SK-N-SH (cell line): ENCODE measurements at regions not wholly inside any gene's neighbourhood (a gene's known extent, or its start where the extent isn't known, plus 50 kb on each side); places are given as distances from the start of the nearest gene placed in this dataset.

Experiments
- CTCF ChIA-PET: fragments of 300-600, 350-600 bp; formaldehyde crosslinking; extraction: SDS; loops from one replicate; lab custom pipeline; 2021; lab: Yijun Ruan, JAX
- POLR2A ChIA-PET: fragments of 350-600 bp; sonication (Branson Sonifier 250); formaldehyde crosslinking; extraction: SDS; loops from one replicate; lab custom pipeline; 2020; ENCODE audit warnings: antibody characterized with exemption, inconsistent platforms; lab: Yijun Ruan, JAX
- DNase-seq: peaks from one replicate; pipeline ENCODE4 v3.0.0; 2012
- H2AFZ ChIP-seq: fragments of 200-600 bp; sonication (generic); 2 replicates; pipeline ENCODE4 v1.8.1; 2016; ENCODE audit warnings: antibody characterized with exemption, mild to moderate bottlenecking, low read depth
- H3F3A ChIP-seq: fragments of 200-600 bp; sonication (generic); replicated peaks from 2 replicates; pipeline ENCODE3; 2016; ENCODE audit warnings: antibody characterized with exemption, mild to moderate bottlenecking; ENCODE audit not compliant: insufficient read depth
- H3K27ac ChIP-seq, 2 experiments: fragments of 200-500 bp in 1 of 2; fragments of 200-600 bp in 1 of 2; sonication (Bioruptor generic) in 1 of 2; sonication (generic), shearing (Covaris generic) in 1 of 2; 2 replicates each; pipeline versions ENCODE4 v1.5.1 to v1.6.1; 2014 to 2016; ENCODE audit warnings: low read depth in 2 of 2, inconsistent platforms in 1 of 2, low read length in 1 of 2, mild to moderate bottlenecking in 1 of 2, mixed read lengths in 1 of 2
- H3K27me3 ChIP-seq: fragments of 200-600 bp; sonication (generic), shearing (Covaris generic); 2 replicates; pipeline ENCODE4 v1.6.1; 2016; ENCODE audit warnings: mixed run types; ENCODE audit not compliant: insufficient read depth
- H3K36me3 ChIP-seq, 2 experiments: fragments of 200-500 bp in 1 of 2; fragments of 200-600 bp in 1 of 2; sonication (Bioruptor generic) in 1 of 2; sonication (generic) in 1 of 2; replicated peaks in 1 of 2; 2 replicates each; pipeline versions ENCODE3 to v1.5.1; 2014 to 2016; ENCODE audit warnings: low read length in 1 of 2, mild to moderate bottlenecking in 1 of 2; ENCODE audit not compliant: insufficient read depth in 2 of 2, control insufficient read depth in 1 of 2
- H3K4me1 ChIP-seq, 2 experiments: fragments of 200-500 bp in 1 of 2; fragments of 200-600 bp in 1 of 2; sonication (Bioruptor generic) in 1 of 2; sonication (generic), shearing (Covaris generic) in 1 of 2; 2 replicates each; pipeline versions ENCODE4 v1.5.1 to v1.6.1; 2014 to 2016; ENCODE audit warnings: low read depth in 1 of 2, low read length in 1 of 2, mixed run types in 1 of 2; ENCODE audit not compliant: insufficient read depth in 2 of 2, control insufficient read depth in 1 of 2
- H3K4me2 ChIP-seq: fragments of 200-600 bp; sonication (generic), shearing (Covaris generic); 2 replicates; pipeline ENCODE4 v1.6.1; 2017; ENCODE audit warnings: mixed run types
- H3K4me3 ChIP-seq, 2 experiments: fragments of 200-500 bp in 1 of 2; fragments of 200-600 bp in 1 of 2; sonication (Bioruptor generic) in 1 of 2; sonication (generic), shearing (Covaris generic) in 1 of 2; 2 replicates each; pipeline versions ENCODE4 v1.5.1 to v1.8.1; 2014 to 2016; ENCODE audit warnings: low read depth in 2 of 2, inconsistent platforms in 1 of 2, low read length in 1 of 2, mild to moderate bottlenecking in 1 of 2, mixed read lengths in 1 of 2, moderate library complexity in 1 of 2
- H3K79me2 ChIP-seq: fragments of 200-600 bp; sonication (generic); 2 replicates; pipeline ENCODE4 v1.8.1; 2017; ENCODE audit warnings: mild to moderate bottlenecking; ENCODE audit not compliant: insufficient read depth
- H3K9ac ChIP-seq: fragments of 200-600 bp; sonication (generic); 2 replicates; pipeline ENCODE4 v1.6.1; 2017; ENCODE audit warnings: mixed run types
- H3K9me2 ChIP-seq: fragments of 200-600 bp; sonication (generic); 2 replicates; pipeline ENCODE4 v1.6.1; 2017; ENCODE audit warnings: mixed run types
- H3K9me3 ChIP-seq: fragments of 200-600 bp; sonication (generic); 2 replicates; pipeline ENCODE4 v1.6.1; 2017; ENCODE audit warnings: mixed run types, mild to moderate bottlenecking, moderate library complexity
- H4K20me1 ChIP-seq: fragments of 200-600 bp; sonication (generic); 2 replicates; pipeline ENCODE4 v1.6.1; 2017; ENCODE audit warnings: mild to moderate bottlenecking, mixed run types; ENCODE audit not compliant: insufficient read depth
- ELF1 ChIP-seq: IDR thresholded peaks from 2 replicates; pipeline ENCODE4 v1.4.0; 2012
- EP300 ChIP-seq, 2 experiments: IDR thresholded peaks; 2 replicates each; pipeline versions ENCODE4 v1.4.0 to v1.6.1; 2012; ENCODE audit warnings: borderline replicate concordance in 1 of 2, low read depth in 1 of 2, low read length in 1 of 2
- FOXJ3 ChIP-seq: sonication (generic); formaldehyde crosslinking; IDR thresholded peaks from 2 replicates; pipeline ENCODE4 v1.5.1; 2020; ENCODE audit warnings: mild to moderate bottlenecking, missing genetic modification reagents
- FOXM1 ChIP-seq: IDR thresholded peaks from 2 replicates; pipeline ENCODE4 v1.4.0; 2012; ENCODE audit warnings: low read depth, mild to moderate bottlenecking
- MEF2A ChIP-seq: IDR thresholded peaks from 2 replicates; pipeline ENCODE4 v1.4.0; 2012; ENCODE audit warnings: low read depth, borderline replicate concordance
- NFIC ChIP-seq: IDR thresholded peaks from 2 replicates; pipeline ENCODE4 v1.4.0; 2012; ENCODE audit warnings: borderline replicate concordance
- NRF1 ChIP-seq: IDR thresholded peaks from 2 replicates; pipeline ENCODE4 v1.6.1; 2012; ENCODE audit warnings: low read depth, mild to moderate bottlenecking, low read length
- RAD21 ChIP-seq: IDR thresholded peaks from 2 replicates; pipeline ENCODE4 v1.6.1; 2012; ENCODE audit warnings: mild to moderate bottlenecking, low read length
- RXRA ChIP-seq: IDR thresholded peaks from 2 replicates; pipeline ENCODE4 v1.4.0; 2012; ENCODE audit warnings: low read depth, mild to moderate bottlenecking, borderline replicate concordance
- SMC3 ChIP-seq: IDR thresholded peaks from 2 replicates; pipeline ENCODE4 v1.6.1; 2012; ENCODE audit warnings: low read depth, low read length, improper control_type of control experiment
- TAF1 ChIP-seq: IDR thresholded peaks from 2 replicates; pipeline ENCODE4 v1.6.1; 2012; ENCODE audit warnings: low read depth, mild to moderate bottlenecking, low read length, moderate library complexity, borderline replicate concordance
- TEAD4 ChIP-seq: IDR thresholded peaks from 2 replicates; pipeline ENCODE4 v1.4.0; 2012; ENCODE audit warnings: mild to moderate bottlenecking, borderline replicate concordance; ENCODE audit not compliant: insufficient read depth
- YY1 ChIP-seq: IDR thresholded peaks from 2 replicates; pipeline ENCODE4 v1.4.0; 2012; ENCODE audit warnings: low read depth, mild to moderate bottlenecking
- WGBS: methylation state at CpG from one replicate; pipeline ENCODE4 v1.1.6; 2017; ENCODE audit warnings: low lambda C conversion rate; 5-methylcytosine and 5-hydroxymethylcytosine counted together
- TF ChIP-seq, protein P1 (sequence below): IDR thresholded peaks from 2 replicates; pipeline ENCODE4 v1.4.0; 2012; ENCODE audit warnings: low read depth
- TF ChIP-seq, protein P2 (sequence below): IDR thresholded peaks from 2 replicates; pipeline ENCODE4 v1.4.0; 2012; ENCODE audit warnings: low read depth, borderline replicate concordance
- TF ChIP-seq, protein P3 (sequence below): fragments of 150-350 bp; IDR thresholded peaks from 2 replicates; pipeline ENCODE4 v1.6.1; 2017; ENCODE audit warnings: antibody characterized with exemption, low read length, low read depth, borderline replicate concordance
- TF ChIP-seq, protein P4 (sequence below): IDR thresholded peaks from 2 replicates; pipeline ENCODE4; 2012
- TF ChIP-seq, protein P5 (sequence below): fragments of 200-600 bp; sonication (generic); IDR thresholded peaks from 2 replicates; pipeline ENCODE4 v1.6.1; 2017; ENCODE audit warnings: antibody characterized with exemption, mild to moderate bottlenecking, moderate library complexity

DNA sequence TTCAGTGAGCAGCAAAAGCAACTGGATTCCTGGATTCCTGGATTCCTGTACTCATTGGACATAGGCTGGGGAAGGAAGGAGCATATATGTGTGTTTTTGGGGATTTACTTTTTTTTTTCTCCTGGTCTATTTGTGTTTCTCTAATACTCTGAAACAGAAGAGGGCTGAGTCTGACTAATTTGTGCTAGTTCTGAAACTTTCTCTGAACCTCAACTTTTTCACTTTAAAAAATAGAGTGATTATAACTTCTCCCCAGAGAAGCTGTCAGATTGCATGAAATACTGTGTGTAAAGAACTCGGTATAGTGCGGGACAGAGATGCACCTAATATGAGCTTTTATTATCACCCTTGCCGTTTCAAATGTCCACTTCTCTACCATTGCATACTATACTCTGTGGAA, 529.5 kb downstream of the TMTC2 start:
- ChIA-PET CTCF (no interaction called here), POLR2A (interaction anchor here (0.7 kb wide), 1 partner anchor 32 kb away, joined by 8 read pairs; no protein-coding TSS in a partner anchor)
- 77% methylated on average over 3 of the region's 3 CpGs for WGBS
- Histone ChIP-seq H3K9ac (no peak overlapping the region), H3K9me3 (no peaks in the 10 kb centered on the region), H3K4me2 (no peak overlapping the region), H3K27me3 (no peaks in the 10 kb centered on the region), H3F3A (no peaks in the 10 kb centered on the region), H3K79me2 (no peaks in the 10 kb centered on the region), H3K36me3 (no peaks in the 10 kb centered on the region), H4K20me1 (no peaks in the 10 kb centered on the region), H3K4me3 (no peak overlapping the region), H2AFZ (no peak overlapping the region), H3K4me1 (no peaks in the 10 kb centered on the region), H3K27ac (no peak overlapping the region)
- DNase-seq, result no peak
- TF ChIP-seq RXRA (no peak), EP300 (IDR thresholded peaks at IDR 0.05; ENCODE audit: borderline replicate concordance in 1 of 2, low read depth in 1 of 2, low read length in 1 of 2) (no peak), TEAD4 (no peak), SMC3 (no peak), FOXJ3 (no peak), MEF2A (no peak), FOXM1 (no peak), NFIC (no peak), TAF1 (no peak), YY1 (no peak), NRF1 (no peak), ELF1 (no peak), RAD21 (no peak)
- TF ChIP-seq, protein P1, sequence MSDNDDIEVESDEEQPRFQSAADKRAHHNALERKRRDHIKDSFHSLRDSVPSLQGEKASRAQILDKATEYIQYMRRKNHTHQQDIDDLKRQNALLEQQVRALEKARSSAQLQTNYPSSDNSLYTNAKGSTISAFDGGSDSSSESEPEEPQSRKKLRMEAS, result no peak
- TF ChIP-seq, protein P2, sequence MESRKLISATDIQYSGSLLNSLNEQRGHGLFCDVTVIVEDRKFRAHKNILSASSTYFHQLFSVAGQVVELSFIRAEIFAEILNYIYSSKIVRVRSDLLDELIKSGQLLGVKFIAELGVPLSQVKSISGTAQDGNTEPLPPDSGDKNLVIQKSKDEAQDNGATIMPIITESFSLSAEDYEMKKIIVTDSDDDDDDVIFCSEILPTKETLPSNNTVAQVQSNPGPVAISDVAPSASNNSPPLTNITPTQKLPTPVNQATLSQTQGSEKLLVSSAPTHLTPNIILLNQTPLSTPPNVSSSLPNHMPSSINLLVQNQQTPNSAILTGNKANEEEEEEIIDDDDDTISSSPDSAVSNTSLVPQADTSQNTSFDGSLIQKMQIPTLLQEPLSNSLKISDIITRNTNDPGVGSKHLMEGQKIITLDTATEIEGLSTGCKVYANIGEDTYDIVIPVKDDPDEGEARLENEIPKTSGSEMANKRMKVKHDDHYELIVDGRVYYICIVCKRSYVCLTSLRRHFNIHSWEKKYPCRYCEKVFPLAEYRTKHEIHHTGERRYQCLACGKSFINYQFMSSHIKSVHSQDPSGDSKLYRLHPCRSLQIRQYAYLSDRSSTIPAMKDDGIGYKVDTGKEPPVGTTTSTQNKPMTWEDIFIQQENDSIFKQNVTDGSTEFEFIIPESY, result no peak
- TF ChIP-seq, protein P3, sequence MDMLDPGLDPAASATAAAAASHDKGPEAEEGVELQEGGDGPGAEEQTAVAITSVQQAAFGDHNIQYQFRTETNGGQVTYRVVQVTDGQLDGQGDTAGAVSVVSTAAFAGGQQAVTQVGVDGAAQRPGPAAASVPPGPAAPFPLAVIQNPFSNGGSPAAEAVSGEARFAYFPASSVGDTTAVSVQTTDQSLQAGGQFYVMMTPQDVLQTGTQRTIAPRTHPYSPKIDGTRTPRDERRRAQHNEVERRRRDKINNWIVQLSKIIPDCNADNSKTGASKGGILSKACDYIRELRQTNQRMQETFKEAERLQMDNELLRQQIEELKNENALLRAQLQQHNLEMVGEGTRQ, result no peak
- TF ChIP-seq, protein P4, sequence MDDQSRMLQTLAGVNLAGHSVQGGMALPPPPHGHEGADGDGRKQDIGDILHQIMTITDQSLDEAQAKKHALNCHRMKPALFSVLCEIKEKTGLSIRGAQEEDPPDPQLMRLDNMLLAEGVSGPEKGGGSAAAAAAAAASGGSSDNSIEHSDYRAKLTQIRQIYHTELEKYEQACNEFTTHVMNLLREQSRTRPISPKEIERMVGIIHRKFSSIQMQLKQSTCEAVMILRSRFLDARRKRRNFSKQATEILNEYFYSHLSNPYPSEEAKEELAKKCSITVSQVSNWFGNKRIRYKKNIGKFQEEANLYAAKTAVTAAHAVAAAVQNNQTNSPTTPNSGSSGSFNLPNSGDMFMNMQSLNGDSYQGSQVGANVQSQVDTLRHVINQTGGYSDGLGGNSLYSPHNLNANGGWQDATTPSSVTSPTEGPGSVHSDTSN, result no peak
- TF ChIP-seq, protein P5, sequence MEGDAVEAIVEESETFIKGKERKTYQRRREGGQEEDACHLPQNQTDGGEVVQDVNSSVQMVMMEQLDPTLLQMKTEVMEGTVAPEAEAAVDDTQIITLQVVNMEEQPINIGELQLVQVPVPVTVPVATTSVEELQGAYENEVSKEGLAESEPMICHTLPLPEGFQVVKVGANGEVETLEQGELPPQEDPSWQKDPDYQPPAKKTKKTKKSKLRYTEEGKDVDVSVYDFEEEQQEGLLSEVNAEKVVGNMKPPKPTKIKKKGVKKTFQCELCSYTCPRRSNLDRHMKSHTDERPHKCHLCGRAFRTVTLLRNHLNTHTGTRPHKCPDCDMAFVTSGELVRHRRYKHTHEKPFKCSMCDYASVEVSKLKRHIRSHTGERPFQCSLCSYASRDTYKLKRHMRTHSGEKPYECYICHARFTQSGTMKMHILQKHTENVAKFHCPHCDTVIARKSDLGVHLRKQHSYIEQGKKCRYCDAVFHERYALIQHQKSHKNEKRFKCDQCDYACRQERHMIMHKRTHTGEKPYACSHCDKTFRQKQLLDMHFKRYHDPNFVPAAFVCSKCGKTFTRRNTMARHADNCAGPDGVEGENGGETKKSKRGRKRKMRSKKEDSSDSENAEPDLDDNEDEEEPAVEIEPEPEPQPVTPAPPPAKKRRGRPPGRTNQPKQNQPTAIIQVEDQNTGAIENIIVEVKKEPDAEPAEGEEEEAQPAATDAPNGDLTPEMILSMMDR, result no peak
- TF ChIP-seq, all 33 proteins: peak for 0
- H3K9me2 ChIP-seq, result no peaks in the 10 kb centered on the region
